K562 (cell line): ENCODE measurements at regions not wholly inside any gene's neighbourhood (a gene's known extent, or its start where the extent isn't known, plus 50 kb on each side); places are given as distances from the start of the nearest gene placed in this dataset.
A peak's percentile ranks its signal among the peaks of the same experiment; 100 is the strongest.
"Not testable (repeated sequence)": the region's sequence is repeated elsewhere in the genome, so short reads cannot be mapped to it uniquely, and the experiment has no call there.

Experiments
- ATAC-seq: fragments of 200-7000 bp; cut with Tn5 transposase; 3 replicates; pipeline ENCODE4 v1.9.1; 2020; ENCODE audit warnings: moderate library complexity
- BruUV-seq: library from RNA; stranded (reverse); fragments of 400-500 nt; replicated peaks from 2 replicates; lab custom pipeline; 2021; lab: Mats Ljungman, UMichigan
- CTCF ChIA-PET: fragments of 300-600 bp; formaldehyde crosslinking; extraction: SDS; loops from one replicate; lab custom pipeline; 2021; ENCODE audit warnings: low intra/inter-chr PET ratio; lab: Yijun Ruan, JAX
- POLR2A ChIA-PET: fragments of 300-600, 350-650 bp; sonication (Branson Sonifier 250); formaldehyde crosslinking; extraction: SDS; loops from one replicate; lab custom pipeline; 2021; ENCODE audit warnings: antibody characterized with exemption, inconsistent platforms; lab: Yijun Ruan, JAX
- DNase-seq, 4 experiments: peaks; one replicate each; pipeline versions ENCODE4 v3.0.0 to v3.0.0-alpha.2; 2011 to 2018; ENCODE audit warnings: low spot score in 3 of 4, mixed read lengths in 3 of 4; ENCODE audit errors: extremely low read depth in 1 of 4
- FAIRE-seq: peaks from 2 replicates; lab custom pipeline; 2011; peaks lifted over from hg19 to GRCh38; lab: Jason Lieb, UNC
- H2AFZ ChIP-seq: 2 replicates; pipeline ENCODE4 v1.6.0; 2011; ENCODE audit warnings: low read depth, low read length, control low read depth, inconsistent platforms
- H3K27ac ChIP-seq: fragments of 200-600 bp; 3 replicates; pipeline ENCODE4 v1.8.0; 2011; ENCODE audit warnings: low read depth, mild to moderate bottlenecking, control low read depth, inconsistent platforms, low read length, moderate library complexity, mixed read lengths; ENCODE audit errors: extremely low read depth
- H3K27me3 ChIP-seq, 2 experiments: fragments of 300-600 bp in 1 of 2; 2 replicates in 1 of 2; 3 replicates in 1 of 2; pipeline versions ENCODE4 v1.6.0 to v1.8.0; 2011; ENCODE audit warnings: inconsistent platforms in 2 of 2, low read length in 2 of 2, mild to moderate bottlenecking in 1 of 2, mixed read lengths in 1 of 2, moderate library complexity in 1 of 2; ENCODE audit not compliant: control insufficient read depth in 2 of 2, insufficient read depth in 2 of 2
- H3K36me3 ChIP-seq: fragments of 300-600 bp; 3 replicates; pipeline ENCODE4 v1.8.0; 2011; ENCODE audit warnings: mild to moderate bottlenecking, low read length, inconsistent platforms; ENCODE audit not compliant: control insufficient read depth, insufficient read depth
- H3K4me1 ChIP-seq, 2 experiments: fragments of 200-600 bp in 1 of 2; replicated peaks in 1 of 2; 2 replicates in 1 of 2; 3 replicates in 1 of 2; pipeline versions ENCODE4 v1.5.1 to v1.8.0; 2011; ENCODE audit warnings: inconsistent platforms in 2 of 2, low read length in 2 of 2, mild to moderate bottlenecking in 1 of 2, mixed read lengths in 1 of 2, moderate library complexity in 1 of 2; ENCODE audit not compliant: control insufficient read depth in 2 of 2, insufficient read depth in 2 of 2
- H3K4me2 ChIP-seq: 2 replicates; pipeline ENCODE4 v1.6.1; 2011; ENCODE audit warnings: low read length, control low read depth, inconsistent platforms, mixed read lengths; ENCODE audit not compliant: insufficient read depth
- H3K4me3 ChIP-seq: fragments of 200-600 bp; sonication (generic), shearing (Covaris generic); 2 replicates; pipeline ENCODE4 v1.5.1; 2016; ENCODE audit warnings: control low read depth, inconsistent platforms
- H3K79me2 ChIP-seq: fragments of 200-600 bp; 3 replicates; pipeline ENCODE4 v1.8.0; 2011; ENCODE audit warnings: low read length, inconsistent platforms; ENCODE audit not compliant: control insufficient read depth, insufficient read depth
- H3K9ac ChIP-seq, 2 experiments: 2 replicates each; pipeline versions ENCODE4 v1.6.0 to v1.6.1; 2011; ENCODE audit warnings: low read depth in 2 of 2, low read length in 2 of 2, control low read depth in 1 of 2, inconsistent platforms in 1 of 2, mild to moderate bottlenecking in 1 of 2, mixed read lengths in 1 of 2; ENCODE audit not compliant: insufficient read depth in 1 of 2
- H3K9me1 ChIP-seq: one replicate; pipeline ENCODE4 v1.6.0; 2011; ENCODE audit warnings: inconsistent platforms, mild to moderate bottlenecking, low read length, moderate library complexity; ENCODE audit not compliant: control insufficient read depth, insufficient read depth
- H3K9me3 ChIP-seq: replicated peaks from 2 replicates; pipeline ENCODE4 v1.5.1; 2011; ENCODE audit warnings: low read depth, low read length, inconsistent platforms; ENCODE audit not compliant: control insufficient read depth, insufficient read depth
- H4K20me1 ChIP-seq: replicated peaks from 2 replicates; pipeline ENCODE4 v1.6.1; 2011; ENCODE audit warnings: low read length, inconsistent platforms, mixed read lengths; ENCODE audit not compliant: control insufficient read depth, insufficient read depth
- CREBBP ChIP-seq: IDR thresholded peaks from one replicate; pipeline ENCODE4 v1.6.1; 2012; ENCODE audit warnings: low read depth, mild to moderate bottlenecking, control low read depth, inconsistent platforms, low read length
- E2F8 ChIP-seq: fragments of 450-650 bp; IDR thresholded peaks from 2 replicates; pipeline ENCODE4 v1.7.1; 2018; ENCODE audit warnings: mild to moderate bottlenecking, low read depth; ENCODE audit not compliant: partially characterized antibody
- NRF1 ChIP-seq, 2 experiments: fragments of 450-650 bp; IDR thresholded peaks in 1 of 2; conservative IDR thresholded peaks in 1 of 2; 2 replicates each; pipeline ENCODE4 v1.6.1; 2014; ENCODE audit warnings: mild to moderate bottlenecking in 2 of 2
- PURB ChIP-seq: sonication (generic); formaldehyde crosslinking; IDR thresholded peaks from 2 replicates; pipeline ENCODE4 v1.9.0; 2021; ENCODE audit warnings: low read depth, mild to moderate bottlenecking, missing genetic modification reagents
- ZFP30 ChIP-seq: fragments of 250-450 bp; sonication (Bioruptor Pico); IDR thresholded peaks from 2 replicates; pipeline ENCODE4 v1.8.0; 2022; ENCODE audit warnings: moderate library complexity, mild to moderate bottlenecking, inconsistent platforms, borderline replicate concordance
- WGBS: fragments of 100-300 bp; shearing (Covaris generic); methylation state at CpG from one replicate; pipeline ENCODE4 v1.1.6; 2016; ENCODE audit warnings: low coverage, mixed read lengths; ENCODE audit not compliant: insufficient coverage; ENCODE audit errors: missing lambda C conversion rate; 5-methylcytosine and 5-hydroxymethylcytosine counted together
- in situ Hi-C: fragments of 300-500 bp; cut with MboI; formaldehyde crosslinking; loops from 4 replicates; pipeline ENCODE4 v1.15.0; 2018; ENCODE audit warnings: inconsistent platforms, mixed read lengths
- intact Hi-C: fragments of 100-400 bp; cut with micrococcal nuclease; formaldehyde crosslinking; loops from 2 replicates; pipeline ENCODE4 v1.14.2; 2022

- TF ChIP-seq E2F8 = no peak
- no peak for TF ChIP-seq PURB
- TF ChIP-seq CREBBP = no peak
Observed at GRCh38 chr12:34606749-34607519, 584.6 kb downstream of the ALG10 start (continued).

DNA sequence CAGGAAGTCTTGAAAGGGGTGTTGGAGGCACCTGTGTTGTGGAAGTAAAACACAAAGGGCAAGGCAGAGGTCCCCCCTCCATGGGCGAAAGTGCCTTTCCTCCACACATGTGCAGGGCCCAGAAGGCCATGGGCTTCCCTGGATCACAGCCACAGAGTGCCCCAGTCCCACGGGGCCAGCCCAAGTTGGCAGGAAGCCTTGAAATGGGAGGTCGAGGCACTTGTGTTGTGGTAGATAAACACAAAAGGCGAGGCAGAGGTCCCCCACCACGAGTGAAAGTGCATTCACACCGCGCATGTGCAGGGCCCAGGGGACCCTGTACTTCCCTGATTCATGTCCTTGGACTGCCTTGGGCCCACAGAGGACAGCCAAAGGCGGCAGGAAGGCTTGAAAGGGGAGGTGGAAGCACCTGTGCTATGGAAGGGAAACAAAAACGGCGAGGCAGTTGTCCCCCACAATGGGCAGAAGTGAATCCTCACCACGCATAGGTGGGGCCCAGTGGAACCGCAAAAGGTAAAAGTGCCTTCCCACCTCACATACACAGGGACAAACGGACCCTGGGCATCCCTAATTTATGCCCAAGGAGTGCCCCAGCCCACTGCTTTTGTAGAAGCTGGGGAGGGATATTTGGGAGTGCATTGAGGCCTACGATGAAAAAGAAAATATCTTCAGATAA is 585.4 kb downstream of the ALG10 start:
- Histone ChIP-seq H3K79me2 (no peaks in the 10 kb centered on the region), H2AFZ (no peak overlapping the region), H3K9me3 (no peaks in the 10 kb centered on the region), H3K27ac (no peak overlapping the region), H3K9me1 (no peaks in the 10 kb centered on the region), H3K9ac (no peak overlapping the region), H4K20me1 (no peaks in the 10 kb centered on the region), H3K27me3 (no peaks in the 10 kb centered on the region), H3K4me2 (no peak overlapping the region), H3K4me3 (no peak overlapping the region), H3K36me3 (no peaks in the 10 kb centered on the region), H3K4me1 (no peaks in the 10 kb centered on the region)
- ATAC-seq (no peak), DNase-seq (peak in 2 of 4 experiments; percentile 2), FAIRE-seq (no peak)
- WGBS = 2% methylated on average over 12 of the region's 14 CpGs
- BruUV-seq = no TSS peak
- in situ Hi-C loops = loop anchor here (10.0 kb wide), 2 partner anchors 393 to 473 kb away; no protein-coding TSS in a partner anchor
- ChIA-PET CTCF (no interaction called here), POLR2A (no interaction called here)
- no peak for TF ChIP-seq ZFP30 (CRISPR knock-in tag)
- peak; percentile 43 to 51; a peak in 3 of 4 replicates for TF ChIP-seq NRF1 (conservative IDR thresholded peaks at IDR 0.05 in 1 of 2, IDR thresholded peaks at IDR 0.05 in 1 of 2)
- intact Hi-C loops = no loop called here

DNA sequence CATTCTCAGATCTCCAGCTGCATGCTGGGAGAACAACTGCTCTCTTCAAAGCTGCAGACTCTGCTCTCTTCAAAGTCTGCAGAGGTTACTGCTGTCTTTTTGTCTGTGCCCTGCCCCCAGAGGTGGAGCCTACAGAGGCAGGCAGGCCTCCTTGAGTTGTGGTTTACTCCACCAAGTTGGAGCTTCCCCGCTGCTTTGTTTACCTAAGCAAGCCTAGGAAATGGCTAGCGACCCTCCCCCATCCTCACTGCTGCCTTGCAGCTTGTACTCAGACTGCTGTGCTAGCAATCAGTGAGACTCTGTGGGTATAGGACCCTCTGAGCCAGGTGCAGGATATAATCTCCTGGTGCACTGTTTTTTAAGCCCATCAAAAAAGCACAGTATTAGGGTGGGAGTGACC is 591.7 kb downstream of the ALG10 start:
- WGBS = 0% methylated on average over 2 of the region's 2 CpGs
- in situ Hi-C loops = not testable (repeated sequence)

More for the DNA sequence above, 591.7 kb downstream of the ALG10 start:
- BruUV-seq, H3K4me2 ChIP-seq, H3K27ac ChIP-seq, H3K4me3 ChIP-seq, H3K9ac ChIP-seq, H3K79me2 ChIP-seq, CTCF ChIA-PET, DNase-seq, H4K20me1 ChIP-seq, H2AFZ ChIP-seq, H3K27me3 ChIP-seq, ATAC-seq, H3K9me1 ChIP-seq, H3K9me3 ChIP-seq, POLR2A ChIA-PET, H3K4me1 ChIP-seq, H3K36me3 ChIP-seq, FAIRE-seq, intact Hi-C loops: not testable (repeated sequence)
